ENCODE measurements at regions not wholly inside any gene's neighbourhood (a gene's known extent, or its start where the extent isn't known, plus 50 kb on each side); places are given as distances from the start of the nearest gene placed in this dataset.

DNA sequence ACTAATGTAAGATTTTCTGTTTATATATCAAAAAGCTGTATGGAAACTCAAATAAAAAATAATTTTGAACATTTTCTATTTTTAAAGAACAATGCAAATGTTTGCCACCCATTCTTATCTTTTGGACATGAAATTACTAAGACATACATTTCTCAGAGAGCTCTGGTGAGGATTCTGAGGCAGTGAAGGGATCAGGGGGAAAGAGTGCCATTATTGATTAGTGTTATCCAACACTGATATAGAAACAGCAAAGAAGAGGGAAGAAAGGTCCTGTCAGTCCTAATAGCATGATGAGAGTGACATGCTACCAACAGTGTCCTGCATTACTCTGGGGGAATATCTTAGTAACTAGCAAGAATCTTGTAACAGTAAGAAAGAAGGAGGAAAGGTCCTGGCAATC, 282.2 kb downstream of the RPL10L start (continued):
- TF ChIP-seq, protein P1, sequence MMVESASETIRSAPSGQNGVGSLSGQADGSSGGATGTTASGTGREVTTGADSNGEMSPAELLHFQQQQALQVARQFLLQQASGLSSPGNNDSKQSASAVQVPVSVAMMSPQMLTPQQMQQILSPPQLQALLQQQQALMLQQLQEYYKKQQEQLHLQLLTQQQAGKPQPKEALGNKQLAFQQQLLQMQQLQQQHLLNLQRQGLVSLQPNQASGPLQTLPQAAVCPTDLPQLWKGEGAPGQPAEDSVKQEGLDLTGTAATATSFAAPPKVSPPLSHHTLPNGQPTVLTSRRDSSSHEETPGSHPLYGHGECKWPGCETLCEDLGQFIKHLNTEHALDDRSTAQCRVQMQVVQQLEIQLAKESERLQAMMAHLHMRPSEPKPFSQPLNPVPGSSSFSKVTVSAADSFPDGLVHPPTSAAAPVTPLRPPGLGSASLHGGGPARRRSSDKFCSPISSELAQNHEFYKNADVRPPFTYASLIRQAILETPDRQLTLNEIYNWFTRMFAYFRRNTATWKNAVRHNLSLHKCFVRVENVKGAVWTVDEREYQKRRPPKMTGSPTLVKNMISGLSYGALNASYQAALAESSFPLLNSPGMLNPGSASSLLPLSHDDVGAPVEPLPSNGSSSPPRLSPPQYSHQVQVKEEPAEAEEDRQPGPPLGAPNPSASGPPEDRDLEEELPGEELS (CRISPR knock-in tag; IDR thresholded peaks at IDR 0.05) = no peak
- no peak for TF ChIP-seq OVOL2 (CRISPR knock-in tag; IDR thresholded peaks at IDR 0.05; ENCODE audit: borderline replicate concordance)
- TF ChIP-seq, protein P2, sequence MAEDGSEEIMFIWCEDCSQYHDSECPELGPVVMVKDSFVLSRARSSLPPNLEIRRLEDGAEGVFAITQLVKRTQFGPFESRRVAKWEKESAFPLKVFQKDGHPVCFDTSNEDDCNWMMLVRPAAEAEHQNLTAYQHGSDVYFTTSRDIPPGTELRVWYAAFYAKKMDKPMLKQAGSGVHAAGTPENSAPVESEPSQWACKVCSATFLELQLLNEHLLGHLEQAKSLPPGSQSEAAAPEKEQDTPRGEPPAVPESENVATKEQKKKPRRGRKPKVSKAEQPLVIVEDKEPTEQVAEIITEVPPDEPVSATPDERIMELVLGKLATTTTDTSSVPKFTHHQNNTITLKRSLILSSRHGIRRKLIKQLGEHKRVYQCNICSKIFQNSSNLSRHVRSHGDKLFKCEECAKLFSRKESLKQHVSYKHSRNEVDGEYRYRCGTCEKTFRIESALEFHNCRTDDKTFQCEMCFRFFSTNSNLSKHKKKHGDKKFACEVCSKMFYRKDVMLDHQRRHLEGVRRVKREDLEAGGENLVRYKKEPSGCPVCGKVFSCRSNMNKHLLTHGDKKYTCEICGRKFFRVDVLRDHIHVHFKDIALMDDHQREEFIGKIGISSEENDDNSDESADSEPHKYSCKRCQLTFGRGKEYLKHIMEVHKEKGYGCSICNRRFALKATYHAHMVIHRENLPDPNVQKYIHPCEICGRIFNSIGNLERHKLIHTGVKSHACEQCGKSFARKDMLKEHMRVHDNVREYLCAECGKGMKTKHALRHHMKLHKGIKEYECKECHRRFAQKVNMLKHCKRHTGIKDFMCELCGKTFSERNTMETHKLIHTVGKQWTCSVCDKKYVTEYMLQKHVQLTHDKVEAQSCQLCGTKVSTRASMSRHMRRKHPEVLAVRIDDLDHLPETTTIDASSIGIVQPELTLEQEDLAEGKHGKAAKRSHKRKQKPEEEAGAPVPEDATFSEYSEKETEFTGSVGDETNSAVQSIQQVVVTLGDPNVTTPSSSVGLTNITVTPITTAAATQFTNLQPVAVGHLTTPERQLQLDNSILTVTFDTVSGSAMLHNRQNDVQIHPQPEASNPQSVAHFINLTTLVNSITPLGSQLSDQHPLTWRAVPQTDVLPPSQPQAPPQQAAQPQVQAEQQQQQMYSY (CRISPR knock-in tag; IDR thresholded peaks at IDR 0.05) = no peak
- TF ChIP-seq, protein P3, sequence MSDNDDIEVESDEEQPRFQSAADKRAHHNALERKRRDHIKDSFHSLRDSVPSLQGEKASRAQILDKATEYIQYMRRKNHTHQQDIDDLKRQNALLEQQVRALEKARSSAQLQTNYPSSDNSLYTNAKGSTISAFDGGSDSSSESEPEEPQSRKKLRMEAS (CRISPR knock-in tag; IDR thresholded peaks at IDR 0.05) = no peak

GRCh38 chr14:46368275-46368674, 283.3 kb downstream of the RPL10L start:
- no peak overlapping the region for H3K4me3 Mint-ChIP-seq
- POLR2A ChIA-PET = no interaction called here
- no peaks in the 10 kb centered on the region for H3K27me3 Mint-ChIP-seq (ENCODE audit: low read depth)
- TF ChIP-seq, protein P4, sequence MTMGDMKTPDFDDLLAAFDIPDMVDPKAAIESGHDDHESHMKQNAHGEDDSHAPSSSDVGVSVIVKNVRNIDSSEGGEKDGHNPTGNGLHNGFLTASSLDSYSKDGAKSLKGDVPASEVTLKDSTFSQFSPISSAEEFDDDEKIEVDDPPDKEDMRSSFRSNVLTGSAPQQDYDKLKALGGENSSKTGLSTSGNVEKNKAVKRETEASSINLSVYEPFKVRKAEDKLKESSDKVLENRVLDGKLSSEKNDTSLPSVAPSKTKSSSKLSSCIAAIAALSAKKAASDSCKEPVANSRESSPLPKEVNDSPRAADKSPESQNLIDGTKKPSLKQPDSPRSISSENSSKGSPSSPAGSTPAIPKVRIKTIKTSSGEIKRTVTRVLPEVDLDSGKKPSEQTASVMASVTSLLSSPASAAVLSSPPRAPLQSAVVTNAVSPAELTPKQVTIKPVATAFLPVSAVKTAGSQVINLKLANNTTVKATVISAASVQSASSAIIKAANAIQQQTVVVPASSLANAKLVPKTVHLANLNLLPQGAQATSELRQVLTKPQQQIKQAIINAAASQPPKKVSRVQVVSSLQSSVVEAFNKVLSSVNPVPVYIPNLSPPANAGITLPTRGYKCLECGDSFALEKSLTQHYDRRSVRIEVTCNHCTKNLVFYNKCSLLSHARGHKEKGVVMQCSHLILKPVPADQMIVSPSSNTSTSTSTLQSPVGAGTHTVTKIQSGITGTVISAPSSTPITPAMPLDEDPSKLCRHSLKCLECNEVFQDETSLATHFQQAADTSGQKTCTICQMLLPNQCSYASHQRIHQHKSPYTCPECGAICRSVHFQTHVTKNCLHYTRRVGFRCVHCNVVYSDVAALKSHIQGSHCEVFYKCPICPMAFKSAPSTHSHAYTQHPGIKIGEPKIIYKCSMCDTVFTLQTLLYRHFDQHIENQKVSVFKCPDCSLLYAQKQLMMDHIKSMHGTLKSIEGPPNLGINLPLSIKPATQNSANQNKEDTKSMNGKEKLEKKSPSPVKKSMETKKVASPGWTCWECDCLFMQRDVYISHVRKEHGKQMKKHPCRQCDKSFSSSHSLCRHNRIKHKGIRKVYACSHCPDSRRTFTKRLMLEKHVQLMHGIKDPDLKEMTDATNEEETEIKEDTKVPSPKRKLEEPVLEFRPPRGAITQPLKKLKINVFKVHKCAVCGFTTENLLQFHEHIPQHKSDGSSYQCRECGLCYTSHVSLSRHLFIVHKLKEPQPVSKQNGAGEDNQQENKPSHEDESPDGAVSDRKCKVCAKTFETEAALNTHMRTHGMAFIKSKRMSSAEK (CRISPR knock-in tag; IDR thresholded peaks at IDR 0.05; ENCODE audit: borderline replicate concordance) = no peak
- TF ChIP-seq ZNF121 (CRISPR knock-in tag; IDR thresholded peaks at IDR 0.05) = no peak
- no peak for TF ChIP-seq MLX (CRISPR knock-in tag; IDR thresholded peaks at IDR 0.05)
- no peak for TF ChIP-seq EMX1 (CRISPR knock-in tag; IDR thresholded peaks at IDR 0.05)
- TF ChIP-seq STAT6 (CRISPR knock-in tag; conservative IDR thresholded peaks at IDR 0.05; ENCODE audit: low read depth) = no peak
- TF ChIP-seq, protein P5, sequence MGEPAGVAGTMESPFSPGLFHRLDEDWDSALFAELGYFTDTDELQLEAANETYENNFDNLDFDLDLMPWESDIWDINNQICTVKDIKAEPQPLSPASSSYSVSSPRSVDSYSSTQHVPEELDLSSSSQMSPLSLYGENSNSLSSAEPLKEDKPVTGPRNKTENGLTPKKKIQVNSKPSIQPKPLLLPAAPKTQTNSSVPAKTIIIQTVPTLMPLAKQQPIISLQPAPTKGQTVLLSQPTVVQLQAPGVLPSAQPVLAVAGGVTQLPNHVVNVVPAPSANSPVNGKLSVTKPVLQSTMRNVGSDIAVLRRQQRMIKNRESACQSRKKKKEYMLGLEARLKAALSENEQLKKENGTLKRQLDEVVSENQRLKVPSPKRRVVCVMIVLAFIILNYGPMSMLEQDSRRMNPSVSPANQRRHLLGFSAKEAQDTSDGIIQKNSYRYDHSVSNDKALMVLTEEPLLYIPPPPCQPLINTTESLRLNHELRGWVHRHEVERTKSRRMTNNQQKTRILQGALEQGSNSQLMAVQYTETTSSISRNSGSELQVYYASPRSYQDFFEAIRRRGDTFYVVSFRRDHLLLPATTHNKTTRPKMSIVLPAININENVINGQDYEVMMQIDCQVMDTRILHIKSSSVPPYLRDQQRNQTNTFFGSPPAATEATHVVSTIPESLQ (CRISPR knock-in tag; IDR thresholded peaks at IDR 0.05) = no peak
- TF ChIP-seq ZNF281 (CRISPR knock-in tag; IDR thresholded peaks at IDR 0.05) = no peak
- TF ChIP-seq, protein P2 (CRISPR knock-in tag; IDR thresholded peaks at IDR 0.05) = no peak
- TF ChIP-seq NR2C2 (CRISPR knock-in tag; IDR thresholded peaks at IDR 0.05) = no peak

More at GRCh38 chr14:46368275-46368674, 283.3 kb downstream of the RPL10L start:
- no peak overlapping the region for H3K27ac Mint-ChIP-seq
- peaks cover 17% of the 10 kb centered on the region for H3K36me3 Mint-ChIP-seq
- CTCF ChIA-PET = no interaction called here
- ATAC-seq (no peak), DNase-seq (ENCODE audit: low spot score) (no peak)
- peaks cover 35% of the 10 kb centered on the region for H3K9me3 Mint-ChIP-seq
- H3K4me1 Mint-ChIP-seq = no peaks in the 10 kb centered on the region
